ENCODE measurements at regions not wholly inside any gene's neighbourhood (a gene's known extent, or its start where the extent isn't known, plus 50 kb on each side); places are given as distances from the start of the nearest gene placed in this dataset.

GRCh38 chr10:91708174-91708861 lies 75.4 kb upstream of the PPP1R3C start:
- Mint-ChIP-seq H3K27me3 (ENCODE audit: unreplicated experiment) (no peaks in the 10 kb centered on the region), H3K36me3 (ENCODE audit: unreplicated experiment) (peaks cover 5% of the 10 kb centered on the region), H3K27ac (ENCODE audit: unreplicated experiment) (no peak overlapping the region), H3K4me1 (ENCODE audit: low read depth, unreplicated experiment) (peaks cover 21% of the 10 kb centered on the region), H3K4me3 (ENCODE audit: unreplicated experiment) (no peak overlapping the region), H3K9me3 (ENCODE audit: unreplicated experiment) (no peaks in the 10 kb centered on the region)
- TF ChIP-seq, protein P1, sequence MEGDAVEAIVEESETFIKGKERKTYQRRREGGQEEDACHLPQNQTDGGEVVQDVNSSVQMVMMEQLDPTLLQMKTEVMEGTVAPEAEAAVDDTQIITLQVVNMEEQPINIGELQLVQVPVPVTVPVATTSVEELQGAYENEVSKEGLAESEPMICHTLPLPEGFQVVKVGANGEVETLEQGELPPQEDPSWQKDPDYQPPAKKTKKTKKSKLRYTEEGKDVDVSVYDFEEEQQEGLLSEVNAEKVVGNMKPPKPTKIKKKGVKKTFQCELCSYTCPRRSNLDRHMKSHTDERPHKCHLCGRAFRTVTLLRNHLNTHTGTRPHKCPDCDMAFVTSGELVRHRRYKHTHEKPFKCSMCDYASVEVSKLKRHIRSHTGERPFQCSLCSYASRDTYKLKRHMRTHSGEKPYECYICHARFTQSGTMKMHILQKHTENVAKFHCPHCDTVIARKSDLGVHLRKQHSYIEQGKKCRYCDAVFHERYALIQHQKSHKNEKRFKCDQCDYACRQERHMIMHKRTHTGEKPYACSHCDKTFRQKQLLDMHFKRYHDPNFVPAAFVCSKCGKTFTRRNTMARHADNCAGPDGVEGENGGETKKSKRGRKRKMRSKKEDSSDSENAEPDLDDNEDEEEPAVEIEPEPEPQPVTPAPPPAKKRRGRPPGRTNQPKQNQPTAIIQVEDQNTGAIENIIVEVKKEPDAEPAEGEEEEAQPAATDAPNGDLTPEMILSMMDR (IDR thresholded peaks at IDR 0.05; ENCODE audit: partially characterized antibody, unreplicated experiment) = no peak
- no peak for DNase-seq

- no peak for DNase-seq
- Mint-ChIP-seq H3K9me3 (ENCODE audit: unreplicated experiment) (no peaks in the 10 kb centered on the region), H3K27ac (ENCODE audit: unreplicated experiment) (no peak overlapping the region), H3K36me3 (ENCODE audit: unreplicated experiment) (no peaks in the 10 kb centered on the region), H3K4me3 (ENCODE audit: unreplicated experiment) (no peak overlapping the region), H3K27me3 (ENCODE audit: unreplicated experiment) (no peaks in the 10 kb centered on the region), H3K4me1 (ENCODE audit: low read depth, unreplicated experiment) (peaks cover 15% of the 10 kb centered on the region)
- TF ChIP-seq, protein P1 (IDR thresholded peaks at IDR 0.05; ENCODE audit: partially characterized antibody, unreplicated experiment) = no peak
Observed at GRCh38 chr10:91707236-91707635, 74.4 kb upstream of the PPP1R3C start.

GRCh38 chr10:91705948-91706670 lies 73.2 kb upstream of the PPP1R3C start:
- Mint-ChIP-seq H3K36me3 (ENCODE audit: unreplicated experiment) (peaks cover 5% of the 10 kb centered on the region), H3K27ac (ENCODE audit: unreplicated experiment) (no peak overlapping the region)
- TF ChIP-seq, protein P1 (IDR thresholded peaks at IDR 0.05; ENCODE audit: partially characterized antibody, unreplicated experiment) = no peak

GRCh38 chr10:91702620-91703019 lies 69.7 kb upstream of the PPP1R3C start:
- no peaks in the 10 kb centered on the region for H3K9me3 Mint-ChIP-seq (ENCODE audit: unreplicated experiment)
- H3K4me1 Mint-ChIP-seq (ENCODE audit: low read depth, unreplicated experiment) = peaks cover 5% of the 10 kb centered on the region
- no peak for DNase-seq
- no peak overlapping the region for H3K4me3 Mint-ChIP-seq (ENCODE audit: unreplicated experiment)
- TF ChIP-seq, protein P1 (IDR thresholded peaks at IDR 0.05; ENCODE audit: partially characterized antibody, unreplicated experiment) = no peak
- H3K27me3 Mint-ChIP-seq (ENCODE audit: unreplicated experiment) = no peaks in the 10 kb centered on the region
- peaks cover 9% of the 10 kb centered on the region for H3K36me3 Mint-ChIP-seq (ENCODE audit: unreplicated experiment)
- no peak overlapping the region for H3K27ac Mint-ChIP-seq (ENCODE audit: unreplicated experiment)

More at GRCh38 chr10:91705948-91706670, 73.2 kb upstream of the PPP1R3C start:
- Mint-ChIP-seq H3K27me3 (ENCODE audit: unreplicated experiment) (no peaks in the 10 kb centered on the region), H3K4me1 (ENCODE audit: low read depth, unreplicated experiment) (peaks cover 9% of the 10 kb centered on the region), H3K4me3 (ENCODE audit: unreplicated experiment) (no peak overlapping the region), H3K9me3 (ENCODE audit: unreplicated experiment) (no peaks in the 10 kb centered on the region)
- no peak for DNase-seq

All from glutamatergic neuron (in vitro differentiated cells).